HTR-8/SVneo (cell line): ENCODE measurements at regions not wholly inside any gene's neighbourhood (a gene's known extent, or its start where the extent isn't known, plus 50 kb on each side); places are given as distances from the start of the nearest gene placed in this dataset.

Experiments used
- DNase-seq: peaks from one replicate; pipeline ENCODE4 v3.0.0; 2011; ENCODE audit warnings: low spot score, mixed read lengths; ENCODE audit not compliant: insufficient read length
- FAIRE-seq: peaks from 2 replicates; lab custom pipeline; 2011; peaks lifted over from hg19 to GRCh38; lab: Jason Lieb, UNC

DNA sequence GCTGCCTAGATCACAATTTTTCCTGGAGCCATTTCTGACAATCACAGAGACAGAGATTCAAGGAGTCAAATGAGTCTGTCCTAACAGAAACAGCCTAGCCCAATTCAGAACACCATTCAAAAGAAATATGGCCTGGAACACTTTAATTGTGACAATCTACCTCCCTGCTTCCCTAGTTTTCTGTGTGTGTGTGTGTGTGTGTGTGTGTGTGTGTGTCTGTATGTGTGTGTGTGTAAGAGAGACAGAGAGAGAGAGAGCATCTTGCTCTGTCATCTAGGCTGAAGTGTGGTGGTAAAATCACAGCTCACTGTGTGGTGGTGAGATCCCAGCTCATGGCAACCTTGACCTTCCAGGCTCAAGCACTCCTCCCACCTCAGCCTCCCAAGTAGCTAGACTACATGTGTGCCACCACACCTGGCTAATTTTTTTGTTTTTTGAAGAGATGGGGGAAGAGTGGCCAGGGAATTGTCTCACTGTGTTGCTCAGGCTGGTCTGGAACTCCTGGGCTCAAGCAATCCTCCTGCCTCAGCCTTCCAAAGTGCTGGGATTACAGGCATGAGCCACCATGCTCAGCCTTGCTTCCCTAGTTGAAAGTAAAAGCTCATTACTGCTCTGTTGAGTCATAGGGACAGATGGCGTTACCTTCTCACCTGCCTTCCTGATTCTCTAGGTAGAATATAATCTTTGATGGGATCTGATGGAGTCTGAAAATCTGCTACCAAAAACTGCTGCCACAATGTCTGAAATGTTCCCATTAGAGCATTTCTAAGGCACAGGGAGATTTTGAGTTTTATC is 89.6 kb upstream of the BEND6 start:
- no peak for FAIRE-seq

DNA sequence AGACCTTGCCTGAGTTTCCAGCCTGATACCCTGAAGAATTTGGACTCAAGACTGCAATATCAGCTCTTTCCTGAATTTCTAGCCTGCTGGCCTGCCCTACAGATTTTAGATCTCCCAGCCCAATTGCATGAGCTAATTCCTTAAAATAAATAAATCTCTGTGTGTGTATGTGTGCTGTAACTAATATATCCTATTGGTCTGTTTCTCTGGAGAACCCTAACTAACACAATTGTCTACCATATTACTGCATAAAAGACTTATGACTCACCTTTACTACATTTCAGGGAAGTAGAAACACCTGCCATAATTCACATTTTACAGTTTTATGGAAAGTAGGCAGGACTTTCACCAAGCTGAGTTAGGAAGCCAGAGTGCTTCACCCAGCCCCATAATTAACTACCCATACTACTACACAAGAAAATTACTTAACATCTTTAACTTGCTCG is 90.7 kb upstream of the BEND6 start:
- DNase-seq: no peak
- FAIRE-seq: peak; percentile 46

More for the DNA sequence above, 89.6 kb upstream of the BEND6 start:
- no peak for DNase-seq

DNA sequence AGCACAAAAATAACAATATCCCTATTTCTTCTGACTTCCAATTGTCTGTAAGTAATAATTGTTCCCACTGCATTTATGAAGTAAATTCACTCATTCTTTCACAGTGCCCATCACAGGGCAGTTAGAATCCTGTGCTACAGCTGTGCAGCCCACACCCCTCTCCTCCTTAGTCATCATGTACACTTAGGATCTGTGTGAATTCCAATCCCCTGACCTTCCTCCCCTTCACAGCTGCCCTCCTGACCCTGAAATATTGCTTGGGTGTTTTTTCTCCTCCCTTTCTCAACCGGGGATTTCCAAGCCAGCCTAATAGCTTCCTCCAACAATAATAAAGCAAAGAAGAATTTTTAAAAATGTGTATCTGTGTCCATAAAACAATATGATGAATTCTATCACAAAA is 91.5 kb upstream of the BEND6 start:
- DNase-seq: peak; percentile 64
- FAIRE-seq: peak; percentile 88

DNA sequence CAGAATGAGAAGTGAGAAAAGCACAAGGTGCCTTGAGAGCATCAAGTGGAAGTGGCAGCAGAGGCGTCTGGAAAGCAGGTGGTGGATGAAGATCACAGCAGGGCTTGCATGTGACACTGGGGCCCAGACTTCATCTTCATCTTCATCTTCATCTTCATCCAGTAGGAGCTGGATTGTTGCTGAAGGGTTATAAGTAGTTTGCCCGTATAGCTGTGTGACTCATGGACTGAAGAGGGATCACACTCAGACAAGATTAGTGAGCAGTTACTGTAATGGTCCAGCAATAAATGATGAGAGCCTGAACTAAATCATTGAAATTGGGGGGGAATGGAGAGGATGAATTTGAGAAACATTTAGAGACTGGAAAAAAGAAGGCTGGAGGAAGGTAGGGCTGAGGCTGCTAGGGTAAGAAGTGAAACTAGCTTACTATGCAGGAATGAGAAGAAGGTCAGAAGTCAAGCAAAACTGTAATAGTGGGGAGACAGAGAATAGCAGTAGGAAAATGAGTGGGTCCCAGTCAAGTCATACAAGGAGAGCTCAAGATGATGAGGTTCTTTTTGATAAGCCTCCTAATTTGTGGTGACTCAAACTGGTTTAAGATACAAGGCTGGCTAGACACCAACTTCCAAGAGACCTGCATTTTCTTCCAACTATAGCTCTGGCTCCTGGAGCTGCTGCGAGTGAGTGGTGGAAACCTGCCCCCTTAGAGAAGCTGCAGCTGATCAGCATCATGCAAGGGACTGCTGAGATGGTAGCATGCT is 92.3 kb upstream of the BEND6 start:
- FAIRE-seq (peak; percentile 90), DNase-seq (no peak)

DNA sequence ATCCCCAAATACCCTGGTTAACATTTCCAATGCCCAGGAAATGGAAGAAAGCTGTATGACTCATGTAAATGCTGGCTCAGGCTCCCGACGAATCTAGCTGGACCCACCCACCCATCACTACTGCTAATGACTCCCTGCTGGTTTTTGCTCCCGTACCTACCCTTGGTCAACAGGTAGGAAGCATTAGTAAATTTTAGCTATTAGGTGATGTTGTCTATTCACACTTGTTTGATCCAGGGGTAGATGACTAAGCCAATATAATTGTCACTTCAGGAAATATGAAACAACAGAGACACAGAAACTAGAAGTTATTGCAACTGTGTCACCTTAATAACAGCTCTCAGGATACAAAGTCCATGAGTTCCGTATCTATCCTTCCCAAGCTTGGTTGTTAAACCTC is 94.4 kb upstream of the BEND6 start:
- peak; percentile 90 for FAIRE-seq
- DNase-seq: peak; percentile 41

DNA sequence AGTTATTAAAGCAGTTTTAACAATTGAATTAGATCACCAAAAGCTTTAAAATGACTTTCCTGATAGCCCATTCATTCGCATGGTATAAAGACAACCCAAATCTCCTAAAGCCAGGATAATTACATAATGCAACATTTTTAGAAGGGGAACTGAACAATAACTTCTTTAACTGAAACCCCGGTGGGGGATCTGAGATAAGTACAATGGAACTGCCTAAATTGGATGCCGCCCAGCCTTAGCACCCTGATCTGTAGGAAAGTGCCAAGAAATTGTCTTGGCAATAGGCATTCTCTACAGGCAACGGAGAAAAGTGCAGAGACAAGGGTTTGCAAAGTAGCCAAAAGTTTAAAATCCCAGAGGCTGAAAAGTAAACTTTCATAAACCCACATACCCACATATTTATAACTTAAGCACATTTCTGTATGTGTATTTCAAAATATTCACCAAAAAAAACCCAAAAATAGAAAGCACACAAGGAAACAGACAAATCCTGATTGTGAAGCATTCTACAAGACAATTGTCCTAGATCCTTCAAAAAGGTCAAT is 98.8 kb upstream of the BEND6 start:
- DNase-seq: no peak
- no peak for FAIRE-seq

DNA sequence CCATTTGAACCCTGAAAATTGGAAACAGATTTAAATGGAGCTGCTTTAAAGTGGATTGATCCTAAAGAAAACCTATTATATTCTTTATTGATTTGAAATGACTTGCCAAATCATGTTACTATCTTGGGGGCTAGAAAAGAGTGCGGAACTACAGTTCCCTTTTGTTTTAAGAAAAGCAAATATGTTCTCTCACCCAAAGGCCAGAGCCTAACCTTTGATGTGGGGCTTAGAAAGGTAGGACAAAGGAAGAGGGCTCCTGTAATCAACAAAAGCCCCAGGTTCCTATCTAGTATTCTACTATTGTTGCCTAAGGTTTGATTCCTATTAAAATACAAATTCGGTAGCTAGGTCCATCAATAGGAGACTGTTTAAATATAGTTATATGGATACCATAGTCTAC is 100.8 kb upstream of the BEND6 start:
- DNase-seq (no peak), FAIRE-seq (no peak)

DNA sequence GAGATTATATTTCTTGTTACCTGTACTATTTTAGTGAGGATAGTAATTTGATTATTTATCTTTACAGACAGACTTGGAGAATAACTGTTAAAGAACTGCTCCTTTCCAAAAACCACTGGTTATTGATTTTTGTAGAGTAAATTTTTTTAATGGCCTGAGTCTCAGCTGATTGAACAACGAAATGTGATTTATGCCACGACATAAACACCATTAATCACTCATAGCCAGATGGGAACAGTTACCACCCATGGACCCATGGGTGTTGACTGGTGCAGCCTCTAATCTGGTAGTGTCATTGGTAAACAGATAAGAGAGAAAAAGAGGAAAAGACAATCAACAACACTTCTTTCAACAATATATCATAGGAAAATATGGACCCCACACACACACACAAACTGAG is 101.4 kb upstream of the BEND6 start:
- no peak for FAIRE-seq

DNA sequence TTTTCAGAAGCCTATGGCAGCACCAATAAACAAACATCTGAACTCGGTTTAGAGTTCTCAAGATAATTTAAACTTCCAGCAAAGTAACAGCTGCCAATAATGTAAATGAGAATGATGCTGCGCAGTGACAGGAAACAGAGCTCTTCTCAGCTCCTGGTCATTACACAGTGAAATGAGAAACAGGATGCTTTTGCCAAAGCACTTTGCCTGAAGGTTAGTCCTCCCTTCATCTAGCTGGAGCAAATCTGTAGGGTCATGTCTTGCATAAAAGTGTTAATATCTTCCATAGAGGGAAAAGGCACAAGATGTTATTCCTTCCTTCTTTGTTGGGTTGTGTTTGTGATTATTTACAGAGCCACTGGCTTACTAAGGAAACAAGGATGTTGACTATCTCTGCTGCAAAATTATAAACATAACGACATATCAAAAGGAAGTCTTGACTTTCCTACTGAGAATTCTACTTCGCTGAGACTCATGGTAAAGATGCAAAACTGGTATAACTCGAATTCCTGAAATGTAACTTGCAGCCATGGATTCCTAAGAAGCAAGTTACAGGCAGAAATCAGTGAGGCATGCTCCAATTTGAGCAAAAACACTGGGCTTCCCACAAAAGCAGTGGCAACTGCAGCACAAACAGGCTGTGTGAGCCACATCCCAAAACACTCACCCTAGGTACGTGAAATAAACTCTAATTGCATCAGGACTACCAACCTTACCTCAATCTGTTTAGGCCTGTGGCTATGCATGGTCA is 102.5 kb upstream of the BEND6 start:
- FAIRE-seq: no peak
- DNase-seq: no peak

More for the DNA sequence above, 101.4 kb upstream of the BEND6 start:
- DNase-seq: no peak

DNA sequence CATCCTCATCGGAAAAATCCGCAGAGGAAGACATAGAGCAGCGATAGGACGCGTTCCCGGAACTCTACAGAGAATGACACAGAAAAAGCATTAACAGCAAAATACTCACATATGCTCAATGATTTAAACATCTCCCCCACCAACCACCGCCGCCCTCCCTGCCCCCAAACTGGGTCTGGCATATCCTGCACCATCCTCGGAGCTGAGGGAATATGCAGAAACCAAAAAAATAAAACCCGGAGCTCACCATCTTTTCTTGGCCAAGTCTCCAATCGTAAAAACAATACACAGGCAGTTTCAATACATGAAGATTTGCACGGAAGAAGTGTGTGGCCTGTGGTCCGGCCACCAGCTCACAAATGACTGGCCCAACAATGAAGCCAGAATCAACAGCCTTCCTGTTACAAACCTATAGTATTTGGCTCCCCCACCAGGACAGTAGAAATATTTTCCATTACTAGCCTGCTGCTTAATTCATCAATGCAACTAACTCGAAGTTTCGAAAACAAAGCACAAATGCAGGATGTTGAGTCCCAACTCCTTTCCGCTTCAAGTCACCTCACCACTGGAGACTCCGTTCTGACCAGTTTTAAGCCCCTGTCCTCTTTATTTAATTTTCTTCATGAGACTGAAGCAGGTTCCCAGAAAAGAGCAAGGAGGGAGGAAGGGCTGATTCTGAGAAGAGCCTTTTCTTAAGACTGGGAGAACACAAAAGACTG is 103.2 kb upstream of the BEND6 start:
- FAIRE-seq: peak; percentile 66
- DNase-seq: peak; percentile 59

DNA sequence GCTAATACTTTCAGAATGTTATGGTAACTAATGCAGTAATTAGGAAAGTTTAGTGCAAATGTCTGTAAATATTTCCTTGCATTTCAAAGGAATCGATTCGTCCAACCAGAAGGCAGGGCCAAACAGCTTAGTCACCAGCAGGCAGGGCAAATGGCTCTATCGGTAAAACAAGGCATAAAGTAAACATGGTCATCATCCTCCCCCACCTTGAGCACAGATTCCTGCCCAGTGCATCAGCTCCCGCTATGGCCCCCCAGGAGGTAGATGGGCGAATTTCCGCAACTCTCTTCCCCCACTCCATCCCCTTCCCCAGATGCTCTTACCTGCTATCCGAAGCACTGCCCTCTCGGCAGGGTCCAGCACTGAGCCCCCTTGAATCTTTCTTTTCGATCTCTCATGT is 103.8 kb upstream of the BEND6 start:
- DNase-seq: no peak
- FAIRE-seq: peak; percentile 82

DNA sequence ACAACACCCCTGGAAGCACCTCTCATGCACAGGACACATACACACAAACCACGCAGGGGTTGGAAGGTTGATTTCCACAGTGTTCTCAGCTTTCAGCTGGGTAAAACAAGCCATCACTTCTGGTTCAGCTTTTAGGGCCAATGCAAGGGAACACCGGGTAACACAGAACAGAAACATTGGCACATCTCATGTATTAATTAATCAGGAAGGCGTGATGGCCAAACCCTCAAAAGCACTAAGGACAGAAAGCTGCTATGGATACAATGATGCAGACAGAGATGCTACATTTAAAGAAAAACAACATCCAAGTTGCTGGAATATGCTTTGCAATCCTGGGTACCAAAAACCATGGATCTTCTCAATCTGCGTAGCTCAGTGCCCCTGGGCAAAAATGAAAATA is 104.3 kb upstream of the BEND6 start:
- DNase-seq (no peak), FAIRE-seq (no peak)

DNA sequence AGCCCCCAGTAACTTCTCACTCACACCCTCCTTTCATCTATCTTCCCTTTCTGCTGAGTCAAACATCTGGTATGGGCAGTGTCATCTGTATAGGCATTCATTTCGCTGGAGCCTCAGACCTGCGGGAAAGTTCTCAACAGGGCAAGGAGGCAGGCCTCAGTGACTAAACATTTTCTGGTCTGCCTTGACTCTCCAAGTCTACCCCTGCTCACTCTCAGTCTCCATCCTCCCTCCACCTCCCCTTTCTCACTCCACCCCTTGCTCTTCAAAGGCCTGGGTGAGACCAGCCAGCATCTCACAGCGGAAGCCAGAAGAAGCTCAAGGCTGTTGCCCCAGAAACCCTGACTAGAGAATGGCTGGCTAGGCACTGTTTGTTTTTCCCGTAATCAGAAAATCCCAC is 105.0 kb upstream of the BEND6 start:
- FAIRE-seq (peak; percentile 81), DNase-seq (peak; percentile 40)

DNA sequence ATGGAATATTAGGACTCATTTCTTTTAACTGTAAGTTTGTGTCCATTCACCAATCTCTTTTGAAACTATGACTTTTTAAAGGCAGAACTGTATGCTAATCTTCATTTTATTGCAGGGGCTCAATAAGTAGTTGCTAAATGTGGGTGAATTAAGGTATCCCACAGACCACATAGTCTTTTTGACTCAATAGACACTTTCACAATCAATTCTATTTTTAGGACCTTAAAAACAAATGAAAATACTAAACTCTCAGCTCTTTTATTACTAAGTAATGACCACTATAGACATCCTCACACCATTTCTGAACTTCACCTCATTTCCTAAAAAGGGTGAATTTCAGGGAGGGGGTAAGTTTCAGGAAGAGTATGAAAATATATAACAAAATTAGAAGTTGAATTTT is 106.8 kb upstream of the BEND6 start:
- DNase-seq (no peak), FAIRE-seq (no peak)

DNA sequence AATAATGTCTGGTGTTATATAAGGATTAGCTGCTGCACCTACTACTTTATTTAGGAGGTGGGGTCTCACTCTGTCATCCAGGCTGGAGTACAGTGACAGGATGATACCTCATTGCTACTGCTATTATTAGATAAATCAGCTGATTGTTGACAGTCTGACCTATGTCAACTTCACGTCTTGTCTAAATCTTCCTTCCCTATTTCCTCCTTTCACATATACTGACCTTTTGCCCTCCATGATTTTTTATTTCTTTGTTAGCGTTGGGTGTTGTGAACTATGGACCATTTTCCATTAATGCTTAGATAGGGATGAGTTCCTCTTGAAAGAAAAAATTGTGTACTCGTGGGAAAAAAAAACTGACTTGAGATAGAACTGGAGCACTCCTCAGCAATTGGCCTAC is 109.9 kb upstream of the BEND6 start:
- FAIRE-seq (no peak), DNase-seq (no peak)

DNA sequence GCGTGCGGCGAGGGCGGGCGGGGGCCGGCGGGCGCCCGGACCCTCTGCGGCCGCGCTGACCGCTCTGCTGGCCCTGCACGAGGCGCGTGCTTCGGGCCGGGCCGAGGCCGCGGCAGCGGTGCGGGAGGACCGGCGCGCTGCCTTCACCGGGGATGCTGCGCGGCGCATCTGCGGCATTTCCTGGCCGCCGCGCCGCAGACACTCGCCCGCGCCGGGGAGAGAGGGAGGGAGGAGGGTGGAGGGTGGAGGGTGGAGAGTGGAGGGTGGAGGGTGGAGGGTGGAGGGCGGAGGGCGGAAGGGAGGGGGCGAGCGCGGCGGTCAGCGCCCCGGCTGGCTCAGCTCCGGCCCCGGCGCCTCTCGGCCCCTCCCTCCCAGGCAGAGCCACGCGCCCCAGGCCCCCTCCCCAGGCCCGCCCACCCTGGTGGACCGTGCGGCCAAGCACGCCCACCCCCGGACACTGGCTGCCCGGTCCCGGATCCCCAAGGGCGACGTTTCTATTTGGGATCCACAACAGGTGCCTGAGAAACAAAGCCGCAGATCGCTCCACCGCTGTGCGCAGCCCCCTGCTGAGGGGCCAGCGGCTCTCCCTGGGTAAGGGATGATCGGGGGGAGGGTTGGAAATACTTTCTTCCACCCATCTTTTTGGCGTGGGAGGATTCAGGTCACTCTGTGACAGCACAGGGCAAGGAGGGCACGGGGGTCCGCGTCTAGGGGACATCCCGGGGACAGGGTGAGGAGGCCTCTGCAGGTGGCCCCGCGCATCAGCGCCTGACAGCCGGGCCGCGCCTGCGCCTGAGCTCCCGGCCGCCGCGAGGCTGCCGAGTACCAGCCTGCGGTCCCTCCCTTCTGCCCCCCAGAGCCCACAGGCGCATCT is 111.2 kb upstream of the BEND6 start:
- DNase-seq: peak; percentile 90
- peak; percentile 80 for FAIRE-seq

DNA sequence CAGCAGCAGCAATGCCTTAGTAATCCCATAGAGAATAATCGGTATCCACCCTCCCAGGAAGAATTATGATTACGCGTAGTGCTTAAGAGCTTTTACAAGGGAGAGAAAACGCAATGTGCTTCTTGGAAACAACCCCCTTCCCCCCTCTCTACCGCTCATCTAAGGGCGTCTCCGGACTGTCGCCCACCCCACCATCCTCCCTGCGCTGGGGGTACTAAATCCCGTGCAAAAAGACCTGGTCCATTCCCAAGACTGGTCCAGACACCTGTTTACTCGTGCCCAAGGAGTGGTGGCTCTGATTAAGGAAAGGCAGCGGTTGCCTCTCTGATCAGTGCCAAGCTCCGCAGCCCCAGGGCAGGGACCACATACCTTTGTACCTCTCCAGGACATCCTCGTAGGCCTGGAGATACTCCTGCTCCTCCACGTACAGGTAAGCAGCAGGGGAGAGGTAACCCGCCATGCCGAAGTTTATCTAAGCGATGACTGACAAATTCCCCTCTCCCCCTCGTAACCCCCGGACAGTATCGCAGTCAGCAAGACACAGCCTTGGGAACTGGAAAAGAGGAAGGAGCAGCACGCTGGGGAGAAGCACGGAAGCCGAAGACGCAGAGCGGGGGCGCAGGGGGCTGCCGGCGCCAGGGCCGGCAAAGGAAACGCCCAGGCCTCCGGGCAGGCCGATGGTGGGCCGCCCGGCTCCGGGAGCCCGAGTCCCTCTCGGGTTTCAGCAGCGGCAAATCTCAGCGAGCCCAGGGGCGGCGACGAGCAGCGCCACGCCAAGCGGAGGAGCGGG is 112.0 kb upstream of the BEND6 start:
- FAIRE-seq: peak; percentile 94

DNA sequence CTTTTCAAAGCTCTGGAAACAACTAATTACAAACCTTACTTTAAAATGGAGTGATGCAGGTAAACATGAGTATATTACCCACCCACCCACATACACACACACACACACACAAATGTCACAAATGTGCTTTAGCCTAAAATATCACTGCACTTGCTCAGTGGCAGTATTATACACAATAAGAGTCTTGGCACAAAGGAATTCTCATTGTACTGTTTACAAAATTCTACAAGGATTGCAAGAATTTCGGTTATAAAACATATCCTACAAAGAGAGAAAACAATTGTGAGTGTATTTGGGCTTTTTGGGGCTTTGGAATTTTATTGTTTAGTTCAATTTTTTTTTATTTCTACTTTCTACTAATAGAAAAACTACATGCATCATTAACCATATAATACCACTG is 113.2 kb upstream of the BEND6 start:
- FAIRE-seq (peak; percentile 83), DNase-seq (no peak)

More for the DNA sequence above, 112.0 kb upstream of the BEND6 start:
- DNase-seq: peak; percentile 28
